ENCODE measurements at regions not wholly inside any gene's neighbourhood (a gene's known extent, or its start where the extent isn't known, plus 50 kb on each side); places are given as distances from the start of the nearest gene placed in this dataset.

GRCh38 chr7:46939089-46939488 lies 642.8 kb downstream of the TNS3 start:
- Mint-ChIP-seq H3K27me3 (ENCODE audit: low read depth, unreplicated experiment) (peaks cover 5% of the 10 kb centered on the region), H3K36me3 (ENCODE audit: low read depth, unreplicated experiment) (no peaks in the 10 kb centered on the region), H3K9me3 (ENCODE audit: unreplicated experiment) (peaks cover 2% of the 10 kb centered on the region), H3K4me3 (ENCODE audit: unreplicated experiment) (no peak overlapping the region), H3K4me1 (ENCODE audit: low read depth, unreplicated experiment) (no peaks in the 10 kb centered on the region), H3K27ac (ENCODE audit: unreplicated experiment) (no peak overlapping the region)
- H2AFZ ChIP-seq (ENCODE audit: low read depth, low read length): no peak overlapping the region
- H3K27me3 ChIP-seq (ENCODE audit: insufficient read depth, low read length): no peaks in the 10 kb centered on the region
- no peak overlapping the region for H3K4me3 ChIP-seq (ENCODE audit: insufficient read depth, low read depth, low read length)
- DNase-seq (ENCODE audit: low read depth) (no peak), FAIRE-seq (no peak)
- no peaks in the 10 kb centered on the region for H3K36me3 ChIP-seq (ENCODE audit: insufficient read depth, low read length)
- no peaks in the 10 kb centered on the region for H4K20me1 ChIP-seq (ENCODE audit: insufficient read depth, low read length)
- no peak overlapping the region for H3K4me2 ChIP-seq (ENCODE audit: low read length)
- no peak overlapping the region for H3K9ac ChIP-seq (ENCODE audit: low read length)
- H3K9me3 ChIP-seq (ENCODE audit: insufficient read depth, low read depth, low read length): no peaks in the 10 kb centered on the region
- no peaks in the 10 kb centered on the region for H3K79me2 ChIP-seq (ENCODE audit: insufficient read depth, low read length)
- no peaks in the 10 kb centered on the region for H3K4me1 ChIP-seq (ENCODE audit: insufficient read depth, low read length)
- H3K27ac ChIP-seq (ENCODE audit: low read depth, low read length): no peak overlapping the region
- TF ChIP-seq EZH2 (IDR thresholded peaks at IDR 0.05; ENCODE audit: insufficient read depth, low read length) (no peak), CTCF (IDR thresholded peaks at IDR 0.05; ENCODE audit: insufficient read depth, low read depth, low read length) (no peak)

- peaks cover 5% of the 10 kb centered on the region for H3K27me3 Mint-ChIP-seq (ENCODE audit: low read depth, unreplicated experiment)
- TF ChIP-seq CTCF (IDR thresholded peaks at IDR 0.05; ENCODE audit: insufficient read depth, low read depth, low read length) (no peak), EZH2 (IDR thresholded peaks at IDR 0.05; ENCODE audit: insufficient read depth, low read length) (no peak)
- no peak overlapping the region for H3K4me2 ChIP-seq (ENCODE audit: low read length)
- no peaks in the 10 kb centered on the region for H3K9me3 ChIP-seq (ENCODE audit: insufficient read depth, low read depth, low read length)
- no peaks in the 10 kb centered on the region for H4K20me1 ChIP-seq (ENCODE audit: insufficient read depth, low read length)
- H3K27ac ChIP-seq (ENCODE audit: low read depth, low read length): no peak overlapping the region
- no peak overlapping the region for H3K9ac ChIP-seq (ENCODE audit: low read length)
- FAIRE-seq (no peak), DNase-seq (ENCODE audit: low read depth) (no peak)
- no peaks in the 10 kb centered on the region for H3K36me3 ChIP-seq (ENCODE audit: insufficient read depth, low read length)
- H3K4me3 ChIP-seq (ENCODE audit: insufficient read depth, low read depth, low read length): no peak overlapping the region
- peaks cover 3% of the 10 kb centered on the region for H3K4me1 Mint-ChIP-seq (ENCODE audit: low read depth, unreplicated experiment)
- H3K36me3 Mint-ChIP-seq (ENCODE audit: low read depth, unreplicated experiment): no peaks in the 10 kb centered on the region
- H3K4me1 ChIP-seq (ENCODE audit: insufficient read depth, low read length): peaks cover under 1% of the 10 kb centered on the region
- H3K27me3 ChIP-seq (ENCODE audit: insufficient read depth, low read length): no peaks in the 10 kb centered on the region
- H2AFZ ChIP-seq (ENCODE audit: low read depth, low read length): no peak overlapping the region
- H3K79me2 ChIP-seq (ENCODE audit: insufficient read depth, low read length): no peaks in the 10 kb centered on the region
- H3K9me3 Mint-ChIP-seq (ENCODE audit: unreplicated experiment): peaks cover 2% of the 10 kb centered on the region
- H3K27ac Mint-ChIP-seq (ENCODE audit: unreplicated experiment): no peak overlapping the region
- H3K4me3 Mint-ChIP-seq (ENCODE audit: unreplicated experiment): no peak overlapping the region
Measured at GRCh38 chr7:46937826-46938225, 644.1 kb downstream of the TNS3 start.

DNA sequence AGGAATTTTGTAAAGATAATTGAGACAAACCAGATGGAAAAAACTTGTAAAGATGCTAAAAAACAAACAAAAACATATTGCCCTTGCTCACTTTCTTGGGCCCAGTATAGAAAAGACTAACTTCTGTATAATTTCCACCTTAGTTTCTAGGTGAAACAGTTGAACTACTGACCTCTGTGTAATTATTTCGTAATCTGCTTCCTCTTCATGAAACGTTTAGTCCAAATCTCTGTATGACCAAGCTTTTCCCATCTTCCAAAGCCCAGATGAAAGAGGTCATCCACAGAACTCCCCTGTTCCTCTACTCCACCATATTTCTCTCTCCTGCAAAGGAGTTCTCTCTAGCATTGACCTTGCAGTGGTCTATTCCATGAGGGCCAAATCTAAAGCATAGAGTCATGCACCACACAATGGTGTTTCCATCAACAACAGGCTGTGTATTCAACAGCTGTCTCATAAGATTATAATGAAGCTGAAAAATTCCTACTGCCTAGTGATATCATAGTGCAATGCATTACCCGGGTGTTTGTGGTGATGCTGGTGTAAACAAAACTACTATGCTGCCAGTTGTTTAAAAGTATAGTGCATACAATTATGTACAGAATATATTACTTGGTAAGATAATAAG lies 647.6 kb downstream of the TNS3 start:
- H3K4me3 ChIP-seq (ENCODE audit: insufficient read depth, low read depth, low read length): no peak overlapping the region
- Mint-ChIP-seq H3K9me3 (ENCODE audit: unreplicated experiment) (peaks cover 2% of the 10 kb centered on the region), H3K36me3 (ENCODE audit: low read depth, unreplicated experiment) (no peaks in the 10 kb centered on the region), H3K27ac (ENCODE audit: unreplicated experiment) (no peak overlapping the region), H3K4me1 (ENCODE audit: low read depth, unreplicated experiment) (peaks cover 11% of the 10 kb centered on the region), H3K27me3 (ENCODE audit: low read depth, unreplicated experiment) (no peaks in the 10 kb centered on the region), H3K4me3 (ENCODE audit: unreplicated experiment) (no peak overlapping the region)
- H3K4me2 ChIP-seq (ENCODE audit: low read length): no peak overlapping the region
- no peaks in the 10 kb centered on the region for H3K27me3 ChIP-seq (ENCODE audit: insufficient read depth, low read length)
- H3K36me3 ChIP-seq (ENCODE audit: insufficient read depth, low read length): no peaks in the 10 kb centered on the region
- no peak overlapping the region for H3K9ac ChIP-seq (ENCODE audit: low read length)
- TF ChIP-seq EZH2 (IDR thresholded peaks at IDR 0.05; ENCODE audit: insufficient read depth, low read length) (no peak), CTCF (IDR thresholded peaks at IDR 0.05; ENCODE audit: insufficient read depth, low read depth, low read length) (no peak)
- DNase-seq (ENCODE audit: low read depth) (peak; percentile 29), FAIRE-seq (no peak)
- no peak overlapping the region for H3K27ac ChIP-seq (ENCODE audit: low read depth, low read length)
- no peaks in the 10 kb centered on the region for H3K9me3 ChIP-seq (ENCODE audit: insufficient read depth, low read depth, low read length)
- H4K20me1 ChIP-seq (ENCODE audit: insufficient read depth, low read length): no peaks in the 10 kb centered on the region
- H2AFZ ChIP-seq (ENCODE audit: low read depth, low read length): no peak overlapping the region
- H3K4me1 ChIP-seq (ENCODE audit: insufficient read depth, low read length): peaks cover 17% of the 10 kb centered on the region
- no peaks in the 10 kb centered on the region for H3K79me2 ChIP-seq (ENCODE audit: insufficient read depth, low read length)
